Adrenal gland (tissue), 9 donors: ENCODE measurements at regions not wholly inside any gene's neighbourhood (a gene's known extent, or its start where the extent isn't known, plus 50 kb on each side); places are given as distances from the start of the nearest gene placed in this dataset.

Experiments used
- DNase-seq, 7 donors: peaks; one replicate each; pipeline ENCODE4 v3.0.0-alpha.2; 2019 to 2020
- H3K27ac ChIP-seq, 5 donors: fragments of 200-600 bp; sonication (generic) in 4 of 5; 1 replicate in 3 of 5; 2 replicates in 2 of 5; pipeline versions ENCODE4 v1.5.1 to v1.8.0; 2016 to 2020; ENCODE audit warnings: mild to moderate bottlenecking in 1 of 5
- H3K27me3 ChIP-seq: fragments of 200-600 bp; 2 replicates; pipeline ENCODE4 v1.8.0; 2021
- H3K36me3 ChIP-seq, 2 donors: fragments of 200-600 bp; replicated peaks in 1 of 2; 1 replicate in 1 of 2; 2 replicates in 1 of 2; pipeline versions ENCODE4 v1.5.1 to v1.8.0; 2018 to 2022
- H3K4me1 ChIP-seq, 2 donors: fragments of 200-600 bp; replicated peaks in 1 of 2; 1 replicate in 1 of 2; 2 replicates in 1 of 2; pipeline versions ENCODE4 v1.5.1 to v1.8.0; 2018 to 2021
- H3K4me3 ChIP-seq, 4 donors: fragments of 200-600 bp; sonication (generic) in 3 of 4; one replicate each; pipeline ENCODE4 v1.5.1; 2016 to 2018
- H3K9me3 ChIP-seq, 3 donors: fragments of 200-600 bp; sonication (generic) in 1 of 3; replicated peaks in 1 of 3; 1 replicate in 2 of 3; 2 replicates in 1 of 3; pipeline versions ENCODE4 v1.5.1 to v1.8.0; 2016 to 2021
- POLR2A ChIP-seq, 2 donors: fragments of 450-650 bp; IDR thresholded peaks; one replicate each; pipeline ENCODE4 v1.6.1; 2017; ENCODE audit warnings: antibody characterized with exemption in 2 of 2, mild to moderate bottlenecking in 2 of 2, moderate library complexity in 1 of 2
- WGBS, 4 donors: extraction: QIAGEN DNeasy Blood & Tissue Kit in 2 of 4; methylation state at CpG; one replicate each; pipeline versions ENCODE4 v1.1.5 to v1.1.7; 2013 to 2017; 5-methylcytosine and 5-hydroxymethylcytosine counted together
- intact Hi-C, 2 donors: fragments of 100-400 bp; cut with DNase I; formaldehyde crosslinking; loops; one replicate each; pipeline versions ENCODE4 v1.14.1 to v1.15.0; 2022 to 2023
- TF ChIP-seq, protein P1 (sequence below), 6 experiments: fragments of 450-650 bp in 4 of 6; fragments of 200-600 bp in 2 of 6; sonication (generic) in 1 of 6; IDR thresholded peaks; 1 replicate in 5 of 6; 2 replicates in 1 of 6; pipeline versions ENCODE4 v1.5.1 to v1.8.0; 2016 to 2021; ENCODE audit warnings: antibody characterized with exemption in 6 of 6, mild to moderate bottlenecking in 2 of 6, moderate library complexity in 1 of 6
- donor health status: healthy with polysubstance abuse.
- donor health status: Bipolar disorder and iron deficiency.
- donor health status: DM: yes; HTN: yes; CAD: no.
- donor health status: DM: no; HTN: no; CAD: no.
- donor health status: DM: no; HTN: no; CAD: no.

DNA sequence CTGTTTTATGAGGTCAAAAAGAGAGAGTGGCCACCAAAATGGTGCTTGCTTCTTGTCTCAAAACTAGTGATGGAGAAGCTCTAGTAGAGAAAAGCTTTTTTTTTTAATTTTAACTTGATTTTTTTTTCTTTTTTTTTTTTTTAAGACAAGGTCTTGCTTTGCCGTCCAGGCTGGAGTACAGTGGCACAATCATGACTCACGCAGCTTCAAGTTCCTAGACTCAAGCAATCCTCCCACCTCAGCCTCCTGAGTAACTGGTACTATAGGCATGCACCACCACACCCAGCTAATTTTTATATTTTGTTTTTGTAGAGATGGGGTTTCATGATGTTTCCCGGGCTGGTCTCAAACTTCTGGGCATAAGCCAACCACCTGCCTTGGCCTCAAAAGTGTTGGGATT, 279.0 kb downstream of the TBC1D4 start:
- no peaks in the 10 kb centered on the region for H3K36me3 ChIP-seq
- no peak for TF ChIP-seq POLR2A (IDR thresholded peaks at IDR 0.05)
- TF ChIP-seq, protein P1, sequence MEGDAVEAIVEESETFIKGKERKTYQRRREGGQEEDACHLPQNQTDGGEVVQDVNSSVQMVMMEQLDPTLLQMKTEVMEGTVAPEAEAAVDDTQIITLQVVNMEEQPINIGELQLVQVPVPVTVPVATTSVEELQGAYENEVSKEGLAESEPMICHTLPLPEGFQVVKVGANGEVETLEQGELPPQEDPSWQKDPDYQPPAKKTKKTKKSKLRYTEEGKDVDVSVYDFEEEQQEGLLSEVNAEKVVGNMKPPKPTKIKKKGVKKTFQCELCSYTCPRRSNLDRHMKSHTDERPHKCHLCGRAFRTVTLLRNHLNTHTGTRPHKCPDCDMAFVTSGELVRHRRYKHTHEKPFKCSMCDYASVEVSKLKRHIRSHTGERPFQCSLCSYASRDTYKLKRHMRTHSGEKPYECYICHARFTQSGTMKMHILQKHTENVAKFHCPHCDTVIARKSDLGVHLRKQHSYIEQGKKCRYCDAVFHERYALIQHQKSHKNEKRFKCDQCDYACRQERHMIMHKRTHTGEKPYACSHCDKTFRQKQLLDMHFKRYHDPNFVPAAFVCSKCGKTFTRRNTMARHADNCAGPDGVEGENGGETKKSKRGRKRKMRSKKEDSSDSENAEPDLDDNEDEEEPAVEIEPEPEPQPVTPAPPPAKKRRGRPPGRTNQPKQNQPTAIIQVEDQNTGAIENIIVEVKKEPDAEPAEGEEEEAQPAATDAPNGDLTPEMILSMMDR (IDR thresholded peaks at IDR 0.05), result no peak
- no peak overlapping the region for H3K4me3 ChIP-seq
- peaks cover 0 to 2% (median 0%) of the 10 kb centered on the region in 3 donors for H3K9me3 ChIP-seq
- H3K27ac ChIP-seq, result no peak overlapping the region
- no peaks in the 10 kb centered on the region for H3K4me1 ChIP-seq
- no peak for DNase-seq
- no peaks in the 10 kb centered on the region for H3K27me3 ChIP-seq
- intact Hi-C loops, result no loop called here
- 74 to 80% (median 78%) methylated on average over 3 of the region's 3 CpGs for WGBS, 4 donors

- no peak for TF ChIP-seq POLR2A (IDR thresholded peaks at IDR 0.05)
- intact Hi-C loops, result no loop called here
- H3K27me3 ChIP-seq, result no peaks in the 10 kb centered on the region
- no peak for DNase-seq
- no peak overlapping the region for H3K4me3 ChIP-seq
- no peak overlapping the region for H3K27ac ChIP-seq
- WGBS, 4 donors, result 39 to 55% (median 49%) methylated on average over 4 of the region's 4 CpGs
- no peaks in the 10 kb centered on the region for H3K36me3 ChIP-seq
- no peaks in the 10 kb centered on the region for H3K4me1 ChIP-seq
- no peaks in the 10 kb centered on the region for H3K9me3 ChIP-seq
Measured at GRCh38 chr13:75197803-75198202, 284.2 kb downstream of the TBC1D4 start.

DNA sequence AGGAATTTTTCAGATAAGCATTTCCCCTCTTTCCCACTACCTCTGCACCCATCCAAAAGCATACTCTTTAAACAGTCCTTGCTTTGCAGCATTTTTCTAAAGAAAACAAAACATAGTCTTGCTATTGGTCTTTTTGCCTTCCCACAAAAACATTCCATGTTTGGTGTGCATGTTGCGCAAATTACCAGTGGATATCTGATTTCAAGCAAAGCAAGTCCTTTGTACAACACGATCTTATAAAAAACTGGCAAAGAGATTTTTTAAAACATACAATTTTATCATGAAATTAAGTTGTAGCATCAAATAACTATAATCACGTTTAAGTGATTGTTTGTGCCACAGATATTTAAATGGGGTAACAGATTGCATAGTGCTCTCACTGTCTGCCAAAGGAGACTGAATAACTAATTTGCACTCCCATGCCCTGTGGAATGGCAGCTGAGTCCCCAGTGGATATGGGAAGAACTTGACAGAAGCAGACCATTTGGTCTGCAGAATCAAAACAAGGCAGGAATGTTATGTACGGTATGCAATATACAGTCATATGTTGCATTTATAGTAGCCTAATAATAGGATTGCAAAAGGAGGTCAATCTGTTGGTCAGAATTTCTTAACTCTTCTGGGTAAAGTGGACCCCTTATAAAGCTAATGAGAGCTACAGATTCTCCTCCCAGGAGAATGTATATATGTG, 285.7 kb downstream of the TBC1D4 start:
- no peaks in the 10 kb centered on the region for H3K36me3 ChIP-seq
- TF ChIP-seq, protein P1 (IDR thresholded peaks at IDR 0.05), result no peak
- no peak for TF ChIP-seq POLR2A (IDR thresholded peaks at IDR 0.05)
- H3K27me3 ChIP-seq, result no peaks in the 10 kb centered on the region
- H3K4me1 ChIP-seq, result no peaks in the 10 kb centered on the region
- intact Hi-C loops, result no loop called here
- no peaks in the 10 kb centered on the region for H3K9me3 ChIP-seq
- H3K4me3 ChIP-seq, result no peak overlapping the region
- no peak for DNase-seq
- 47 to 62% (median 56%) methylated on average over 4 of the region's 4 CpGs for WGBS, 4 donors
- H3K27ac ChIP-seq, result no peak overlapping the region

GRCh38 chr13:75195495-75196146, 286.3 kb downstream of the TBC1D4 start:
- H3K9me3 ChIP-seq, result no peaks in the 10 kb centered on the region
- H3K4me1 ChIP-seq, result no peaks in the 10 kb centered on the region
- no peak overlapping the region for H3K27ac ChIP-seq
- no peaks in the 10 kb centered on the region for H3K36me3 ChIP-seq
- no peaks in the 10 kb centered on the region for H3K27me3 ChIP-seq
- 69 to 80% (median 73%) methylated on average over 7 of the region's 7 CpGs for WGBS, 4 donors
- intact Hi-C loops, result no loop called here
- H3K4me3 ChIP-seq, result no peak overlapping the region
- no peak for TF ChIP-seq POLR2A (IDR thresholded peaks at IDR 0.05)
- TF ChIP-seq, protein P1 (IDR thresholded peaks at IDR 0.05), result no peak
- no peak for DNase-seq
